Loucy (cell line): ENCODE measurements at regions not wholly inside any gene's neighbourhood (a gene's known extent, or its start where the extent isn't known, plus 50 kb on each side); places are given as distances from the start of the nearest gene placed in this dataset.
A peak's percentile ranks its signal among the peaks of the same experiment; 100 is the strongest.

Source experiments
- H2AFZ ChIP-seq: fragments of 200-600 bp; sonication (generic); 2 replicates; pipeline ENCODE4 v1.6.0; 2016; ENCODE audit warnings: antibody characterized with exemption, mild to moderate bottlenecking, low read length, moderate library complexity
- H3F3A ChIP-seq: fragments of 200-600 bp; 2 replicates; pipeline ENCODE4 v1.6.0; 2016; ENCODE audit warnings: antibody characterized with exemption, low read depth, mild to moderate bottlenecking
- H3K27me3 ChIP-seq: fragments of 200-600 bp; sonication (generic); 2 replicates; pipeline ENCODE4 v1.6.1; 2014; ENCODE audit warnings: low read length, mild to moderate bottlenecking; ENCODE audit not compliant: insufficient read depth, poor library complexity, severe bottlenecking
- H3K36me3 ChIP-seq: fragments of 200-600 bp; sonication (generic); 2 replicates; pipeline ENCODE4 v1.6.1; 2016; ENCODE audit warnings: low read length; ENCODE audit not compliant: insufficient read depth
- H3K4me1 ChIP-seq: fragments of 200-600 bp; sonication (generic); 2 replicates; pipeline ENCODE4 v1.5.1; 2014; ENCODE audit warnings: low read length, mild to moderate bottlenecking; ENCODE audit not compliant: insufficient read depth, poor library complexity, severe bottlenecking
- H3K4me2 ChIP-seq: fragments of 200-600 bp; sonication (generic); 2 replicates; pipeline ENCODE4 v1.6.0; 2014; ENCODE audit warnings: antibody characterized with exemption, low read length, low read depth, mild to moderate bottlenecking; ENCODE audit not compliant: poor library complexity, severe bottlenecking
- H3K4me3 ChIP-seq: fragments of 200-600 bp; sonication (generic); 2 replicates; pipeline ENCODE4 v1.5.1; 2014; ENCODE audit warnings: low read length, mild to moderate bottlenecking, mixed read lengths; ENCODE audit not compliant: poor library complexity, severe bottlenecking
- H3K79me2 ChIP-seq: fragments of 200-600 bp; sonication (generic); 2 replicates; pipeline ENCODE4 v1.6.1; 2014; ENCODE audit warnings: low read length; ENCODE audit not compliant: insufficient read depth
- H3K9ac ChIP-seq: fragments of 200-600 bp; sonication (generic); 2 replicates; pipeline ENCODE4 v1.6.0; 2014; ENCODE audit warnings: mild to moderate bottlenecking, low read depth, low read length, moderate library complexity; ENCODE audit not compliant: poor library complexity, severe bottlenecking
- H3K9me2 ChIP-seq: fragments of 200-600 bp; sonication (generic); replicated peaks from 2 replicates; pipeline ENCODE4 v1.6.1; 2016; ENCODE audit warnings: low read depth, low read length, mixed read lengths
- H3K9me3 ChIP-seq: fragments of 200-600 bp; sonication (generic); 2 replicates; pipeline ENCODE4 v1.6.1; 2014; ENCODE audit warnings: mild to moderate bottlenecking, antibody characterized with exemption, low read length, low read depth; ENCODE audit not compliant: insufficient read depth
- H4K20me1 ChIP-seq: fragments of 200-600 bp; sonication (generic); 2 replicates; pipeline ENCODE4 v1.6.0; 2014; ENCODE audit warnings: antibody characterized with exemption, low read length, mild to moderate bottlenecking; ENCODE audit not compliant: insufficient read depth, poor library complexity, severe bottlenecking
- CTCF ChIP-seq: fragments of 200-600 bp; sonication (generic); conservative IDR thresholded peaks from 2 replicates; pipeline ENCODE4 v1.5.1; 2014; ENCODE audit warnings: mild to moderate bottlenecking, antibody characterized with exemption, low read length
- EZH2phosphoT487 ChIP-seq: fragments of 200-600 bp; IDR thresholded peaks from 2 replicates; pipeline ENCODE4 v1.6.1; 2018; ENCODE audit warnings: antibody characterized with exemption, mild to moderate bottlenecking, moderate library complexity, borderline replicate concordance

GRCh38 chr13:80603351-80603750 lies 262.4 kb upstream of the SPRY2 start:
- no peaks in the 10 kb centered on the region for H3F3A ChIP-seq
- H3K4me2 ChIP-seq: no peak overlapping the region
- H3K4me3 ChIP-seq: no peak overlapping the region
- H3K79me2 ChIP-seq: no peaks in the 10 kb centered on the region
- H3K9me2 ChIP-seq: no peaks in the 10 kb centered on the region
- peak overlapping the region; percentile 30; the same call in 1 of the 2 replicates for H2AFZ ChIP-seq
- TF ChIP-seq CTCF (no peak), EZH2phosphoT487 (no peak)
- H3K36me3 ChIP-seq: no peaks in the 10 kb centered on the region
- H3K9me3 ChIP-seq: no peaks in the 10 kb centered on the region
- no peak overlapping the region for H3K9ac ChIP-seq
- no peaks in the 10 kb centered on the region for H3K27me3 ChIP-seq
- H4K20me1 ChIP-seq: no peaks in the 10 kb centered on the region
- H3K4me1 ChIP-seq: peaks cover 20% of the 10 kb centered on the region

GRCh38 chr13:80599765-80600164 lies 258.8 kb upstream of the SPRY2 start:
- H3K36me3 ChIP-seq: no peaks in the 10 kb centered on the region
- no peak for TF ChIP-seq CTCF
- no peaks in the 10 kb centered on the region for H3K79me2 ChIP-seq
- H3K9me2 ChIP-seq: no peaks in the 10 kb centered on the region
- no peak overlapping the region for H2AFZ ChIP-seq
- H3K4me1 ChIP-seq: peaks cover 15% of the 10 kb centered on the region
- H3F3A ChIP-seq: no peaks in the 10 kb centered on the region
- no peak overlapping the region for H3K4me3 ChIP-seq
- no peaks in the 10 kb centered on the region for H3K27me3 ChIP-seq
- peak overlapping the region; percentile 38 for H3K4me2 ChIP-seq
- H3K9ac ChIP-seq: no peak overlapping the region
- no peaks in the 10 kb centered on the region for H3K9me3 ChIP-seq
- H4K20me1 ChIP-seq: no peaks in the 10 kb centered on the region

- no peak overlapping the region for H3K4me3 ChIP-seq
- no peaks in the 10 kb centered on the region for H4K20me1 ChIP-seq
- no peaks in the 10 kb centered on the region for H3F3A ChIP-seq
- no peaks in the 10 kb centered on the region for H3K9me2 ChIP-seq
- TF ChIP-seq CTCF (no peak), EZH2phosphoT487 (no peak)
- H3K9ac ChIP-seq: no peak overlapping the region
- no peak overlapping the region for H2AFZ ChIP-seq
- no peaks in the 10 kb centered on the region for H3K79me2 ChIP-seq
- no peaks in the 10 kb centered on the region for H3K9me3 ChIP-seq
- H3K4me2 ChIP-seq: peak overlapping the region; percentile 38
- H3K4me1 ChIP-seq: peaks cover 15% of the 10 kb centered on the region
- H3K36me3 ChIP-seq: no peaks in the 10 kb centered on the region
- no peaks in the 10 kb centered on the region for H3K27me3 ChIP-seq
Observed at GRCh38 chr13:80598189-80598588, 257.3 kb upstream of the SPRY2 start.
